GM12873 (cell line): ENCODE measurements at regions not wholly inside any gene's neighbourhood (a gene's known extent, or its start where the extent isn't known, plus 50 kb on each side); places are given as distances from the start of the nearest gene placed in this dataset.

Experiments
- CTCF ChIP-seq: IDR thresholded peaks from 2 replicates; pipeline ENCODE4 v1.5.1; 2012; ENCODE audit warnings: low read depth, mild to moderate bottlenecking, moderate library complexity, low read length, control low read depth; ENCODE audit not compliant: insufficient read depth; ENCODE audit errors: missing control alignments

- TF ChIP-seq CTCF = no peak
These were observed 378.4 kb downstream of the DDX10 start for GRCh38 chr11:109043315-109043714.

GRCh38 chr11:109046284-109046992, 375.6 kb upstream of the C11orf87 start:
- TF ChIP-seq CTCF = no peak

- no peak for TF ChIP-seq CTCF
These were observed 373.9 kb upstream of the C11orf87 start for GRCh38 chr11:109048098-109048497.

- TF ChIP-seq CTCF = no peak
These were observed 370.8 kb upstream of the C11orf87 start for GRCh38 chr11:109051200-109051599.

GRCh38 chr11:109059402-109059801, 362.6 kb upstream of the C11orf87 start:
- TF ChIP-seq CTCF = no peak

- no peak for TF ChIP-seq CTCF
These were observed 360.6 kb upstream of the C11orf87 start for GRCh38 chr11:109061394-109061793.

- no peak for TF ChIP-seq CTCF
These were observed 359.5 kb upstream of the C11orf87 start for GRCh38 chr11:109062445-109062844.
